ENCODE measurements at regions not wholly inside any gene's neighbourhood (a gene's known extent, or its start where the extent isn't known, plus 50 kb on each side); places are given as distances from the start of the nearest gene placed in this dataset.

DNA sequence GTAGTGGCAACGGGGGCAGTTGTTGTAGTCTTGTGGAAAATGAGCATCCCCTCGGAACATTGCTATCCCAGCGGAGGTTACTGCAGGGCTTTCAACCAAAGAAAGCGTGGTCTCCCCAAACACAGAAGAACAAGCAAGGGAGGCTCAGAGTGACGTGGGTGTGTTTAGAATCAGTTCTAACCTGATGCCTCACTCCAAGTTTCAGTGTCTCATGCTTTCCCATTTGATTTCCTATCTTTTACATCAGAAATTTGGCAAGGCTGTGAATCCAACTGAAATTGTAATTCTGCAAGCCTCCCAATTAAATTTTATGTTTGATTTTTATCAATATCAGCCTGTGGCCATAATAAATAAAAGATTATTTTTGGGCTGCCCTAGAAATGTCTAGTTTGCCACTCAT, 156.1 kb upstream of the LNX1 start:
- no peak for DNase-seq (ENCODE audit: low spot score in 2 of 2)
- intact Hi-C loops (cut with DNase I; ENCODE audit: low total_unique reads) = no loop called here
- 68 to 78% methylated on average over 5 of the region's 5 CpGs for WGBS, 2 donors
- H3K4me3 ChIP-seq (ENCODE audit: low read depth, poor library complexity, severe bottlenecking) = no peak overlapping the region
- TF ChIP-seq, protein P1, sequence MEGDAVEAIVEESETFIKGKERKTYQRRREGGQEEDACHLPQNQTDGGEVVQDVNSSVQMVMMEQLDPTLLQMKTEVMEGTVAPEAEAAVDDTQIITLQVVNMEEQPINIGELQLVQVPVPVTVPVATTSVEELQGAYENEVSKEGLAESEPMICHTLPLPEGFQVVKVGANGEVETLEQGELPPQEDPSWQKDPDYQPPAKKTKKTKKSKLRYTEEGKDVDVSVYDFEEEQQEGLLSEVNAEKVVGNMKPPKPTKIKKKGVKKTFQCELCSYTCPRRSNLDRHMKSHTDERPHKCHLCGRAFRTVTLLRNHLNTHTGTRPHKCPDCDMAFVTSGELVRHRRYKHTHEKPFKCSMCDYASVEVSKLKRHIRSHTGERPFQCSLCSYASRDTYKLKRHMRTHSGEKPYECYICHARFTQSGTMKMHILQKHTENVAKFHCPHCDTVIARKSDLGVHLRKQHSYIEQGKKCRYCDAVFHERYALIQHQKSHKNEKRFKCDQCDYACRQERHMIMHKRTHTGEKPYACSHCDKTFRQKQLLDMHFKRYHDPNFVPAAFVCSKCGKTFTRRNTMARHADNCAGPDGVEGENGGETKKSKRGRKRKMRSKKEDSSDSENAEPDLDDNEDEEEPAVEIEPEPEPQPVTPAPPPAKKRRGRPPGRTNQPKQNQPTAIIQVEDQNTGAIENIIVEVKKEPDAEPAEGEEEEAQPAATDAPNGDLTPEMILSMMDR (IDR thresholded peaks at IDR 0.05) = no peak
- no peak for TF ChIP-seq POLR2A (IDR thresholded peaks at IDR 0.05)

DNA sequence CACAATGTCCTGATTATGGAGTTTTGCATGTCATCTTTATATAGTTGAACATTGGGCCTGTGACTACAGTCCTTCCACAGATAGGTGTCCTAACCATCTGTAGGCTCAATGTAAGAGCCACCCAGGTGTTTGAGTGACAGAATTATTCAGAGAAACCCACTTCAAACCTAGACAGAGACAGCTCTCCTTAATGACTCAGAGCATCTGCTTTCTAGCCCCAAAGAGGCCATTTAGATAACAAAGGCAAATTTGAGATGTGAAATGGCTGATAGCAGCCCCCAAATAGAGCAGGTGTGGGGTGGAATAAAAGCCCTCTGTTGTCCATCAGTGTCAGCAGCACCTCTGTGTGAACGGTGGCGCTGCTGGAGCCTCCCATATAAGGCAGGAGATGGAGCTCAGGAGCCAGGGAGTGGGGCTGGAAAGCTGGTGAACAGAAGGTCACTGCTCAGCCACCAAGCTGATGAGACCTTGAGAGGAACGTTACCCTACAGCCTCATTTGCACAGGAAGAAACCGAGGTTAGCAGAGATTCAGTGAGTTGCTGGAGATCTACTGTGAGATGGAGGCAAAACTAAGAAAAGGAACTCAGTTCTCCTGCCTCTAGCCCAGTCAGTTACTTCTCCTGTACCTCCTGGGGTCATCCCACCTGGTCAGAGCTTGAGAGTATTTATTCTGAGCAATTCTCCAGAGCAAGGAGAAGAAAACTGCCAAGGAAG, 153.3 kb upstream of the LNX1 start:
- 63 to 67% methylated on average over 4 of the region's 4 CpGs for WGBS, 2 donors
- no peak overlapping the region for H3K4me3 ChIP-seq (ENCODE audit: low read depth, poor library complexity, severe bottlenecking)
- no peak for TF ChIP-seq POLR2A (IDR thresholded peaks at IDR 0.05)
- TF ChIP-seq, protein P1 (IDR thresholded peaks at IDR 0.05) = no peak
- no peak for DNase-seq (ENCODE audit: low spot score in 2 of 2)
- intact Hi-C loops (cut with DNase I; ENCODE audit: low total_unique reads) = no loop called here

DNA sequence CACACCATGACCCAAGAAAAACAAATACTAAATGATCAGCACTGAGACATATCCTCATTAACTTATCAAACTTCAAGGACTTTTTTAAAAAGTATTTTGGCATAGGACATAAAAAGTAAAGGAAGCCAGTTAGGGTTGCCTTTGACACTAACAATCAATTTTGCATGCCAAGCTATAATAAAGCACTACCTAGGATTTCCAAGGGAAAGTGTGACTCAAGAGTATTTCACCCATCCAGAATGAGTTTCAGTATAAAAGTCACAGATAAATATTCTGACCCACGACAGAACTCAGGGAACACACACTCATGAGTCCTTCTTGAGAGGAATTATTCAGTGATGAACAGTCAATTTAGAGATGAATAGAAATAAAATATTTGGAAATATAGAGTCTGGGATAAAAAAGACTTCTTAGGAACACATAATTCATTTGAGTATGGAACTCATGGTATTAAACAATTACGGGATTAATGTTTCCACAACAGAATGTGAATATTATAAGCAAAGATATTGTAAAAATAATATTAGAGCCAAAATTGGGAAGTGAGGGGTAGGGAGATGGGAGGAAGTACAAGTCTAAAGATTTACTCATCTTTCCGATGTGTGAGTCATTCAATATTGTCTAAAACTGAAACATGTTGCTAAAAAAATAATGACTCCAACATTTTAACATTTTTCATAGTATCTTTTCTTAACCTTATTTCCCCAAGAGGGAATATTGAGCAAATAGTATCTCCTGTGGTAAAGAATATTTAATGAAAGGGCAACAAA, 143.5 kb upstream of the LNX1 start:
- intact Hi-C loops (cut with DNase I; ENCODE audit: low total_unique reads) = no loop called here
- TF ChIP-seq POLR2A (IDR thresholded peaks at IDR 0.05) = no peak
- TF ChIP-seq, protein P1 (IDR thresholded peaks at IDR 0.05) = no peak
- 35 to 36% methylated on average over 3 of the region's 3 CpGs for WGBS, 2 donors
- H3K4me3 ChIP-seq (ENCODE audit: low read depth, poor library complexity, severe bottlenecking) = no peak overlapping the region
- no peak for DNase-seq (ENCODE audit: low spot score in 2 of 2)

DNA sequence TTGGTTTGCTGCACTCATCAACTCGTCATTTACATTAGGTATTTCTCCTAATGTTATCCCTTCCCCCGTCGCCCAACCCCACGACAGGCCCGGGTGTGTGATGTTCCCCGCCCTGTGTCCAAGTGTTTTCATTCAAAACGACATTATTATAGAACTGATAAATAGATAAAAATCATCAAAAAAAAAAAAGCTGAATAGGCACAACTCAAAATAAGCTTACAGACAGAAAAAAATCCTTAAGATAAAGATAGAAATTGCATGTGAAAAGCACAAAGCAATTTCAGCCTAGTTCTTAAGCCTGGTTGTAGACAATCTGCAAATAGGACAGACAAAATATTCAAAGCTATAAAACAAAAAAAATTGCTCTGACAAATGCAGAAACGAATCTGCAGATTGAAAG, 142.9 kb upstream of the LNX1 start:
- H3K4me3 ChIP-seq (ENCODE audit: low read depth, poor library complexity, severe bottlenecking) = no peak overlapping the region
- no peak for DNase-seq (ENCODE audit: low spot score in 2 of 2)
- WGBS, 2 donors = 43 to 50% methylated on average over 8 of the region's 8 CpGs
- no peak for TF ChIP-seq POLR2A (IDR thresholded peaks at IDR 0.05)
- TF ChIP-seq, protein P1 (IDR thresholded peaks at IDR 0.05) = no peak
- intact Hi-C loops (cut with DNase I; ENCODE audit: low total_unique reads) = no loop called here

DNA sequence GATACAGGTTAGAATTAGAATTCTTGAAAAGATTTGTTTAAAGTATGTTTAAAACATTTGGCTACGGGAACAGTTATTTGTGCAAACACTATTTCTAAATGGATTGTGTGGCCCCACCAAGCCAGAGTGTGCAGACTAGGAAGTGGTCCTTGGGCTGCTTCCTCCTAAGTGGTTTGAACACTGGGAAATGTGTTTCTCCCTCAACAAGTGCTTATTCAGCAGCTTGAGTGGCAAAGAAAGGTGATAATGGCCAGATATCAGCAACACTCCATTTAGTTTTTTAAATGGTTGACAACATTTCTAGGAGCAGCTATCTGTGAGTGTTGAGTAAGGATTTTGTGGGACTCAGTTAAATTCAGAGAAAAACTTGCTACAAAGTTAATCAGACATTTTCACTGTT, 141.4 kb upstream of the LNX1 start:
- no peak for DNase-seq (ENCODE audit: low spot score in 2 of 2)
- no peak overlapping the region for H3K4me3 ChIP-seq (ENCODE audit: low read depth, poor library complexity, severe bottlenecking)
- no peak for TF ChIP-seq POLR2A (IDR thresholded peaks at IDR 0.05)
- TF ChIP-seq, protein P1 (IDR thresholded peaks at IDR 0.05) = no peak
- intact Hi-C loops (cut with DNase I; ENCODE audit: low total_unique reads) = no loop called here
- 83 to 86% methylated on average over 1 of the region's 1 CpG for WGBS, 2 donors

Measured in lower leg skin (tissue), 4 donors.